GM18951 (cell line): ENCODE measurements at regions not wholly inside any gene's neighbourhood (a gene's known extent, or its start where the extent isn't known, plus 50 kb on each side); places are given as distances from the start of the nearest gene placed in this dataset.

Experiments used
- POLR2A ChIP-seq: IDR thresholded peaks from 4 replicates; pipeline ENCODE4 v1.6.1; 2011; ENCODE audit warnings: mild to moderate bottlenecking; ENCODE audit not compliant: insufficient read length, insufficient read depth; ENCODE audit errors: extremely low read depth
- in situ Hi-C: fragments of 300-500 bp; cut with MboI; formaldehyde crosslinking; loops from one replicate; pipeline ENCODE4 v1.12.0; 2022; ENCODE audit warnings: low sequenced_read_pairs, mixed read lengths, inconsistent platforms; ENCODE audit not compliant: unreplicated experiment

DNA sequence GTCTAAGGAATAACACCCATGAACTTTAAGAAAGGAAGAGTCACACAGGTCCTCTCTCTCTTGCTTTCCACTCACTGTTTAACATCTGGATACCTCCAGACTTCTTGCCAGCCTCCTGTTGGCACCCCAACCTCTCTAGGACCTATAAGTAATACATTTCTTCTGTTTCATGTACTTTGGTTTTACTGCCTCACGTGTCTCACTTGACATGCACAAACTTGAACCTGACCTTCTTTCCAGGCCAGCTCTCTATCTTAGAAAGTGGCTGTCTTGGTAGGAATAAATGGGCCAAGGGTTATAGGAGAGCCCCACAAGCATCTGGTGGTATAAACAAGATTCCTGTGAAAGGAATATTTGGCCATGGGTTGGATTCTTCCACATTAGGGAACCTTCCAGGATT is 614.8 kb upstream of the AGA start:
- in situ Hi-C loops, result no loop called here
- no peak for TF ChIP-seq POLR2A

DNA sequence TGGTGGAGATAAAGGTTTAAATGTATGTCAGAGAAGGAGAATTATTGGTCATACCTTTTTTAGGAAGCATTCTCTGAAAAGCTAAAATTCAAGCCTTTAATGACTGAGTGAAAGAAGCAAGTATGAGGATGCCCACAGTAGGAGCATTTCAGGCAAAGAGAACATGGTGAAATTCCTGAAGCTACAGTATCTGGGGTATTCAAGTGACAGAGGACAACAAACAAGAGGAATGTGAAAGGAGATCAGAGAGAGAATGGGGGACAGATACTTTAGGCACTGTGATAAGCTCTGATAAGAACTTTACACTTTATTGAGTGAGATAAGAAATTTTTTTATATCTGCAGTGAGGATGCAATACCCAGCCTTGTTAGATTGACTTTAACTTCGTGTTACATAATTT is 621.3 kb upstream of the AGA start:
- no peak for TF ChIP-seq POLR2A
- in situ Hi-C loops, result no loop called here

GRCh38 chr4:178066338-178066941 is 624.2 kb upstream of the AGA start:
- in situ Hi-C loops, result no loop called here
- no peak for TF ChIP-seq POLR2A

GRCh38 chr4:178068136-178068535 is 625.9 kb upstream of the AGA start:
- no peak for TF ChIP-seq POLR2A
- in situ Hi-C loops, result no loop called here

- in situ Hi-C loops, result no loop called here
- TF ChIP-seq POLR2A, result no peak
These were observed 627.9 kb upstream of the AGA start for GRCh38 chr4:178070163-178070562.

DNA sequence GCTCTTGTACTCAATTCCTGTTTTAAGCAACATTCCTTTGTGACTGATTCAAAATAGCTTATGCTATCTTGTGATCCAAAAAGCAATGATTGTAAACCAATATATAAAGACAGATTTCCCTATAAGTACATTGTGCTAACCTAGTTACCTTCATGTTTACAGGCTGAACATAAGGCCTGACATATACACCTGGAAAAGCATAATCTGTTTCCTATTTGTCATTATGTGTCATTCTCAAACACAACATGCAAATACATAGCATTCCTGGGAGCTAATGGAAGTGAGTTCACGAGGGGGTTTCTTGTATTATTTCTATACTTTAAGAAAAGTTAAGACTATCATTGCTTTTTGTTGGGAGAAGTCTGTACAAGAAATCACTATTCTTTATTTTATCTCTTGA is 638.1 kb upstream of the AGA start:
- no peak for TF ChIP-seq POLR2A
- in situ Hi-C loops, result no loop called here

DNA sequence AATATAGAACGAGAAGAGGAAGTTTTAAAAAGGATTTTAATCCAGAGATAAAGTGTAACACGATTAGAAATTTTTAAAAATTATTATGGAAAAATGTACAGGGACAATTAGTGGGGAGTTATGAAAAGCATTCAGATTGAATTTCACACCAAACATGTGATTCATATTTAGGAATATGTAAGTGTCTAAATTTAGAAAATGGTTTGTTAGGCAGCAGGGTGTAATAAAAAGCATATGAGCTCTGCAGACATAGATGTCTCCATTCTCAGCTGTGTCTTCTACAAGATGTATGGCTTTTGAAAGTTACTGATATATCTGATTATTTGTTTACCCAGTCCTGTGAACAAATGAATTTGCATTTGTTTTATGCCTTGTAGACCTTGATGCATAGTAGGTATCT is 638.9 kb upstream of the AGA start:
- in situ Hi-C loops, result no loop called here
- TF ChIP-seq POLR2A, result no peak

DNA sequence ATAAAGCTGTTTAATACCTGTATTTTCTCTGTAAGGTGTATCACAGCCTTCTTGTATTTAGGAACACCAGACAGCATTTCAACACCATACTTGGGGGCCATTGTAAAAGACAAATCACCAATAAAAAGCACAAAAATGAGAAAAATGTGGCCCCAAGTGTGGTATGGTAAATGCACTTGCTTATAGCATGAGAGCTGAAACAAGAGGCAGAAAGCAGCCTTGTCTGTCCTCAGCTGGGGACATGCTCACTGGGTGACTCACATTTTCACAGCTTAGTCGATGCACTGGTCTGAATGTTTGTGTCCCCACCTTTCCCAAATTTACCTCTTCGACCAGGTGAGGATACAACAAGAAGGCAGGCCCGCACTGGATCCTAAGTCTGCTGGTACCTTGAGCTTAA is 639.7 kb upstream of the AGA start:
- no peak for TF ChIP-seq POLR2A
- in situ Hi-C loops, result no loop called here

DNA sequence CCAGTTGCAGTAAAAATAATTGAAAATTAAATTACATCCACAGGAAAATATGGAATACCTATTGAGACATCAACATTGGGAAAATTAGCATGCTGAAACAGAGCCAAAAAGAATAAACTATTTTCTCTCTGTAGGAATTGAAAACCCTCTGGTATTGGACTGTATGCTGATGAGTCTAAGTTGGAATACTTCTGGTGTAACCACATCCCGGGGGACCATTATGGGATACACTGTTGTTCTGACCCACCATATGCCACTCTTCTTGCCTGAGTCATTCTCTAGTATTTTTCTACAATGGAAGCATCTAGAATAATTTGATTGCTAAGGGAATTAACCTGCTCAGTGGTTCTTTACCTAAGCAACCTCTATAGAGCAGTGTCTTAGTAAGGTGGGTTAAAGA is 640.7 kb upstream of the AGA start:
- in situ Hi-C loops, result no loop called here
- TF ChIP-seq POLR2A, result no peak

DNA sequence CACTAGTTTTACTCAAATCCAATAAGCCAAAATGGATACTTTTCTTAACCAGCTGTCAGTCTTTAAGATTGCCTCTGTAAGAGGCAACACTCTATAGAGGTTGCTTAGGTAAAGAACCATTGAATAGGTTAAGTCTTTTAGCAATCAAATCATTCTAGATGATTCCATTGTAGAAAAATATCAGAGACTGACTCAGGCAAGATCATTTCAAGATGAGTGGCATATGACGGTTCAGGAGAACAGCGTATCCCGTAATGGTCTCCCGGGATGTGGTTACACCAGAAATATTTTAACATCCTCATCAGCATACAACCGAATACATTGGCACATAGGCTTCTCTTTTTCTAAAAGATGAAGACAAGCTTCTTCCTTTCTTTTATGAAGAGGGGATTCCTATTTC is 641.7 kb upstream of the AGA start:
- in situ Hi-C loops, result no loop called here

GRCh38 chr4:178086320-178086719 is 644.1 kb upstream of the AGA start:
- no peak for TF ChIP-seq POLR2A
- in situ Hi-C loops, result no loop called here

More for the DNA sequence above, 641.7 kb upstream of the AGA start:
- no peak for TF ChIP-seq POLR2A

DNA sequence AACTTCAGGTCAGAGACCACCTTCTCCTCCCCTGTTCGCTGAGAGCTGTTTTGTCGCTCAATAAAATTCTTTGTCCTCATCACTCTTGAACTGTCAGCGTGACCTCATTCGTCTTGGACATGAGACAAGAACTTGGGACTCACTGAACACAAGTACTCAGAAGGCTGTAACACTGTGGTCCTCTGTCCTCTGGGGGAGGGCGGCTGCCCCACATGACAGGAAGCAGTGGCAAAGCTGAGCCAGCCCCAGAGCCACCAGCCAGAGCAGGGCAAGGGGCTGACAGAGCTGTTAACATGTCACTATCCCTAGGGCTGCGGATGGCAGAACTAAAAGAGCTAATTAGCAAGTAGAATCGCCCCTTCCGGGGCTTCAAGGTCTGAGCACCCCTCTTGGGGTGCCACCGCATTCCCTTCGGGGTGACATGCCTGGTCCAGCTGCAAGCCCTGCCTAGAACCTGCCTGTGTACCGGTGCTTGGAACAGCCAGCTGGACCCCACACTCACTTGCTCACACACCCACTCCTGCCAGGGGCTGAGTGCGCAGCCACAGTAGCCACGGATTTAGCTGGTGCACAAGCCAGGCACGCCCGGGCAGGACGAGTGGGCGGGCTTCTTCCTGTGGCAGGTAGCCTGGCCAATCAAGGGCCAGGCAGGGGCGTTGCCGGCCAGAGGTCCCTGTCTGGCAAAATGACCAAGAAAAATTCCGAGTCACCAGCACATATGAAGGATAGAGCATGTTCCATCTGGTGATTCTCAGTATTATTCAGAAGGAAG is 648.6 kb upstream of the AGA start:
- in situ Hi-C loops, result no loop called here
- no peak for TF ChIP-seq POLR2A

- in situ Hi-C loops, result no loop called here
- no peak for TF ChIP-seq POLR2A
These were observed 659.9 kb upstream of the AGA start for GRCh38 chr4:178102139-178102538.

GRCh38 chr4:178105242-178105641 is 663.0 kb upstream of the AGA start:
- TF ChIP-seq POLR2A, result no peak
- in situ Hi-C loops, result no loop called here

GRCh38 chr4:178136736-178137345 is 694.6 kb upstream of the AGA start:
- in situ Hi-C loops, result no loop called here
- no peak for TF ChIP-seq POLR2A
